ENCODE measurements at regions not wholly inside any gene's neighbourhood (a gene's known extent, or its start where the extent isn't known, plus 50 kb on each side); places are given as distances from the start of the nearest gene placed in this dataset.

GRCh38 chr6:125658136-125658535 lies 91.3 kb upstream of the HEY2 start:
- no peak for TF ChIP-seq CTCF (IDR thresholded peaks at IDR 0.05 in 4 of 5, conservative IDR thresholded peaks at IDR 0.05 in 1 of 5)
- TF ChIP-seq POLR2A (IDR thresholded peaks at IDR 0.05): no peak
